ENCODE measurements at regions not wholly inside any gene's neighbourhood (a gene's known extent, or its start where the extent isn't known, plus 50 kb on each side); places are given as distances from the start of the nearest gene placed in this dataset.

DNA sequence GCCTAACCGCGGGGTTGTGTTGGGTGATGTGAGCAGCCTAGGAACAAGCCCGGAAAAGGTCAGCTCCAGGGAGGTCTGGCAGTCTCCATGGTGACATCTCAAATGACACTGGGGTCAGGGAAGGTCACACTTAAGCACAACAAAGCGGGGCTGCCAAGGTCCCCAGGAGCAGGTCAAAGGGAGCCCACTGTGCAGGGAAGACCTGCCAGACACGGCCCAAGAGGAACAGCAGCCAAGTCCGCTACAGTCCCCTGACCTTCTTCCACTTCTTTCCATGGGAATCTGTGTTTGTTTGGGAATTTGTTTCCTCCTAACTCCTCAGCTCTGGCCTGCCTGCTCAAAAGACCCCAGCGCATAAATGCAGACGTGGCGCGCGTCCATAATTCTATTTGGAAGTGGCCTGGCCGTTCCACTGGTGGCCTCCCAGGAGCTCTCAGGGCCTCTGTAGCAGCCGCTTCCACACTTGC is 232.1 kb upstream of the COPS8 start:
- H3K4me1 Mint-ChIP-seq (ENCODE audit: unreplicated experiment): peaks cover 18% of the 10 kb centered on the region
- no peaks in the 10 kb centered on the region for H3K27me3 Mint-ChIP-seq (ENCODE audit: unreplicated experiment)
- H3K9me3 Mint-ChIP-seq (ENCODE audit: unreplicated experiment): no peaks in the 10 kb centered on the region
- TF ChIP-seq, protein P1, sequence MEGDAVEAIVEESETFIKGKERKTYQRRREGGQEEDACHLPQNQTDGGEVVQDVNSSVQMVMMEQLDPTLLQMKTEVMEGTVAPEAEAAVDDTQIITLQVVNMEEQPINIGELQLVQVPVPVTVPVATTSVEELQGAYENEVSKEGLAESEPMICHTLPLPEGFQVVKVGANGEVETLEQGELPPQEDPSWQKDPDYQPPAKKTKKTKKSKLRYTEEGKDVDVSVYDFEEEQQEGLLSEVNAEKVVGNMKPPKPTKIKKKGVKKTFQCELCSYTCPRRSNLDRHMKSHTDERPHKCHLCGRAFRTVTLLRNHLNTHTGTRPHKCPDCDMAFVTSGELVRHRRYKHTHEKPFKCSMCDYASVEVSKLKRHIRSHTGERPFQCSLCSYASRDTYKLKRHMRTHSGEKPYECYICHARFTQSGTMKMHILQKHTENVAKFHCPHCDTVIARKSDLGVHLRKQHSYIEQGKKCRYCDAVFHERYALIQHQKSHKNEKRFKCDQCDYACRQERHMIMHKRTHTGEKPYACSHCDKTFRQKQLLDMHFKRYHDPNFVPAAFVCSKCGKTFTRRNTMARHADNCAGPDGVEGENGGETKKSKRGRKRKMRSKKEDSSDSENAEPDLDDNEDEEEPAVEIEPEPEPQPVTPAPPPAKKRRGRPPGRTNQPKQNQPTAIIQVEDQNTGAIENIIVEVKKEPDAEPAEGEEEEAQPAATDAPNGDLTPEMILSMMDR (IDR thresholded peaks at IDR 0.05): no peak
- H3K4me3 Mint-ChIP-seq (ENCODE audit: unreplicated experiment): no peak overlapping the region
- H3K36me3 Mint-ChIP-seq (ENCODE audit: unreplicated experiment): peaks cover 2% of the 10 kb centered on the region
- no peak overlapping the region for H3K27ac Mint-ChIP-seq (ENCODE audit: unreplicated experiment)
- DNase-seq (ENCODE audit: extremely low spot score, unreplicated experiment): no peak

DNA sequence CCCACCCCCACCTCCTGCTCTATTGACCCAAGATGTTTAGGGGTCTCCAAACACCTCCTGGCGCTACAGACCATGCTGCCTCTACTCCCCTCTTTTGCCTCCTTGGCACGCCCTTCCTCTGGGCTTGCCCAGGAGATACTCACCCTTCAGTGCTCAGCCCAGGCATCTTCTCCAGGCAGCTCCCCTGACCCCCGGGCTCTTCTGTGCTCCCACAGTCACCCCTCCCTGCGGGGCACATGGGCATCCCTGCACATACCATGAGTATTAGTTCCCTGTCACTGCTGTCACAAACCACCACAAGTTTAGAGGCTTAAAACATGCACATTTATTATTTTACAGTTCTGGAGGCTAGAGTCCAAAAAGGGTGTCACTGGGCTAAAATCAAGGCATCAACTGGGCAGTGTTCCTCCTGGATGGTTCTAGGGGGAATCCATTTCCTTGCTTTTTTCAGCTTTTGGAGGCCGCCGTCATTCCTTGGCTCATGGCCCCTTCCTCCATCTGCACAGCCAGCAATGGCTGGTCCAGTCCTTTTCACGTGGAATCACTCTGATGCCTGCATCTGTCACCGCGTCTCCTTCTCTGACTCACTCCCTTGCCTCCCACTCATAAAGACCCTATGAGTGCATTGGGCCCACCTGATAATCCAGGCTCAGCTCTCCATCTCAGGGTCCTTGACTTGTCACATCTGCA is 230.4 kb upstream of the COPS8 start:
- Mint-ChIP-seq H3K36me3 (ENCODE audit: unreplicated experiment) (peaks cover 4% of the 10 kb centered on the region), H3K9me3 (ENCODE audit: unreplicated experiment) (no peaks in the 10 kb centered on the region), H3K27ac (ENCODE audit: unreplicated experiment) (no peak overlapping the region), H3K4me1 (ENCODE audit: unreplicated experiment) (peaks cover 18% of the 10 kb centered on the region), H3K4me3 (ENCODE audit: unreplicated experiment) (no peak overlapping the region), H3K27me3 (ENCODE audit: unreplicated experiment) (no peaks in the 10 kb centered on the region)
- TF ChIP-seq, protein P1 (IDR thresholded peaks at IDR 0.05): no peak
- no peak for DNase-seq (ENCODE audit: extremely low spot score, unreplicated experiment)

DNA sequence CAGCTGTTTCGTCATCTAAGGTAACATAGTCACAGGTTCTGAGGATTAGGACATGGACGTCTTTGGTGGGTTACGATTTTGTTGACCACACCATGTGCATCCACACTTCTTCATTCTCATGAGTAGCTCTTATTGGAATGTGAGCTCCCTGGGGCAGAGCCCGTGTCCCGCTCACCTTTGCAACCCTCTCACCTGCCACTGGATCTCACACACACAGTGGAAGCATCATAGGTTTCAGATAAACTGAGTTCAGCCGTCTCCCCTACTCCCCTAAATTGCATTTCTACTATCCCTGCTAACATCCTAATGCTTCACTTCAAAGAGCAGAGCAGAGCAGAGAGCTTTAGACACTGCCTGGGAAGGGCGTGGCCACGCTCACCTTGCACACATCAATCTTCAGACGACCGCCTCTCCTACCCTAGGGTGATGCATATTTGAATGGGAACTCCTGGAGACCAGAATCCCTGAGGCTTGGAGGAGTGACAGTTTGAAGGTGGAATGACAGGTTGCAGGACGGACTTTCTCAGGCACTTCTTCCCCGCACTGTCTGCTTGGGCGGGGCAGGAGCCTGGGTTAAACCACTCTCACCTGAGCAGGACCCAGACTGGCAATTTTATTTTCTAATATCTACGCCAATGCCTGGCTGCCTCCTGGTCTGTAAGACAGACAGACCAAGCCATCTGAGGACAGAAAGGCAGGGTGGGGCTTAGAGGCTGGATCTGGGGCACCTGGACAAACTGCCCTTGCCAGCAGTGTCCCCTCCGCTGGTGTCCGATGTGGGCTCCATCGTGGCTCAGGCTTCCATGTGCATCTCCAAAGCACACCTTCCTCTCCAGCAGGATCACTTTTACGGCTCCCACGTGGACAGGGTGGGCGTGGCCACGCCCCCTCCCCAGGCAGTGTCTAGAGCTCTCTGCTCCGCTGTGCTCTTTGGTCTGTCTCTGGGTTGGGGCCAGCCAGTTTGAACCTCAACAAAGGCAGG is 229.5 kb upstream of the COPS8 start:
- TF ChIP-seq, protein P1 (IDR thresholded peaks at IDR 0.05): no peak
- peaks cover 4% of the 10 kb centered on the region for H3K36me3 Mint-ChIP-seq (ENCODE audit: unreplicated experiment)
- no peaks in the 10 kb centered on the region for H3K27me3 Mint-ChIP-seq (ENCODE audit: unreplicated experiment)
- no peak overlapping the region for H3K27ac Mint-ChIP-seq (ENCODE audit: unreplicated experiment)
- no peak for DNase-seq (ENCODE audit: extremely low spot score, unreplicated experiment)
- no peaks in the 10 kb centered on the region for H3K9me3 Mint-ChIP-seq (ENCODE audit: unreplicated experiment)
- H3K4me3 Mint-ChIP-seq (ENCODE audit: unreplicated experiment): no peak overlapping the region
- H3K4me1 Mint-ChIP-seq (ENCODE audit: unreplicated experiment): peaks cover 18% of the 10 kb centered on the region

DNA sequence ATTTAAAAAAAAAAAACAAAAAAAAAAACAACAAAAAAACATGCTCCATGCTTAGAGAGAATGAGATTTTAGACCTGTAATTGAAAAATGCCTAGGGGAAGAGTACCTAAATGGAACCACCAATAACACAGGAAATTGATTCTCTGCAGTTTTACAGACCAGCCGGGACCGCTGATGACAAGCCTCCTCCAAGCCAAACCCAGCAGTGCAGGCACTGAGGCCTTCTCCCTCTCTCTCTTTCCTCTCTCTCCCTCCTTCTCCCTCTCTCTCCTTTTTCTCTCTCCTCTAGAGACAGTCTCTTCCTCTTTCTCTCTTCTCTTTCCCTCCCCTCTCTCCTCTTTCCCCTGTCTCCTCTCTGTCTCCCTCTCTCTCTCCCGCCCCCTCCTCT is 228.8 kb upstream of the COPS8 start:
- H3K36me3 Mint-ChIP-seq (ENCODE audit: unreplicated experiment): peaks cover 4% of the 10 kb centered on the region
- no peak overlapping the region for H3K4me3 Mint-ChIP-seq (ENCODE audit: unreplicated experiment)
- H3K27ac Mint-ChIP-seq (ENCODE audit: unreplicated experiment): peak overlapping the region; percentile 54
- peaks cover 19% of the 10 kb centered on the region for H3K4me1 Mint-ChIP-seq (ENCODE audit: unreplicated experiment)
- no peaks in the 10 kb centered on the region for H3K27me3 Mint-ChIP-seq (ENCODE audit: unreplicated experiment)
- no peaks in the 10 kb centered on the region for H3K9me3 Mint-ChIP-seq (ENCODE audit: unreplicated experiment)
- TF ChIP-seq, protein P1 (IDR thresholded peaks at IDR 0.05): no peak
- peak; percentile 48 for DNase-seq (ENCODE audit: extremely low spot score, unreplicated experiment)

DNA sequence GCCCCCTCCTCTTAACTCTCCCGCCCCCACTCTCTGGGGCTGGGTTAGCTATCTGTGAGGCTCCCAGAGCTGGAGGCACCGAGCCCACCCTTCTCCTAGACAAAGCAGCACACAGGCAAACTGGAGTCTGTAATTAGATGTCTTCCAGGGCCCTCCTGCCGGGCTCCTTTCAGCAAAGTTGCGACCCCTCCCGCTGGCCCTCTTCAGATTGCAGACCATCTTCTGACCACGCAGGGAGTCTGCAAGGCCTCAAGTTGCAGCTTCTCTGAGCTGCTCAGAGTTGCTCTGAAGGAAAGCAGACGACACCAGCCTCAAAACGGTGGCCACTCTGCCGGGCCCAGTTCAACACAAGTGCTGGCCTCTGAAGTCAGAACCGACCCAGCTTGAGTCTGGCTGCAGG is 228.4 kb upstream of the COPS8 start:
- H3K4me3 Mint-ChIP-seq (ENCODE audit: unreplicated experiment): no peak overlapping the region
- peaks cover 4% of the 10 kb centered on the region for H3K36me3 Mint-ChIP-seq (ENCODE audit: unreplicated experiment)
- peak; percentile 80 for DNase-seq (ENCODE audit: extremely low spot score, unreplicated experiment)
- no peaks in the 10 kb centered on the region for H3K27me3 Mint-ChIP-seq (ENCODE audit: unreplicated experiment)
- H3K4me1 Mint-ChIP-seq (ENCODE audit: unreplicated experiment): peaks cover 23% of the 10 kb centered on the region
- H3K9me3 Mint-ChIP-seq (ENCODE audit: unreplicated experiment): no peaks in the 10 kb centered on the region
- TF ChIP-seq, protein P1 (IDR thresholded peaks at IDR 0.05): no peak
- H3K27ac Mint-ChIP-seq (ENCODE audit: unreplicated experiment): peak overlapping the region; percentile 54

All from osteocyte (in vitro differentiated cells).